ENCODE measurements at regions not wholly inside any gene's neighbourhood (a gene's known extent, or its start where the extent isn't known, plus 50 kb on each side); places are given as distances from the start of the nearest gene placed in this dataset.

- ATAC-seq: peak; percentile 58; the same call in 1 of the 2 replicates
- CTCF ChIA-PET: no interaction called here
Observed at GRCh38 chr9:16337322-16338029, 533.0 kb downstream of the BNC2 start.

GRCh38 chr9:16341177-16341576 is 529.3 kb downstream of the BNC2 start:
- H3K27ac ChIP-seq (ENCODE audit: low read length): no peak overlapping the region
- no peak for ATAC-seq
- BruUV-seq (replicated peaks): no TSS peak
- intact Hi-C loops (cut with micrococcal nuclease; ENCODE audit: unreplicated experiment) (no loop called here), in situ Hi-C loops (cut with HindIII; ENCODE audit: low pct_unique_long_range_greater_than_20kb, low sequenced_read_pairs) (no loop called here)
- no peak overlapping the region for H3K4me3 ChIP-seq (ENCODE audit: low read depth in 2 of 2, low read length in 2 of 2)
- H3K4me1 ChIP-seq (ENCODE audit: control insufficient read depth, insufficient read depth, low read length): no peaks in the 10 kb centered on the region
- POLR2A ChIA-PET: no interaction called here
- DNase-seq (ENCODE audit: low read depth, low spot score): no peak
- no peaks in the 10 kb centered on the region for H3K36me3 ChIP-seq (ENCODE audit: control insufficient read depth, insufficient read depth, low read length)
- no peaks in the 10 kb centered on the region for H3K9me3 ChIP-seq (ENCODE audit: control insufficient read depth, insufficient read depth, low read depth, low read length)
- TF ChIP-seq TCF7L2 (IDR thresholded peaks at IDR 0.05; ENCODE audit: low read depth, low read length): no peak
- TF ChIP-seq SIN3A (IDR thresholded peaks at IDR 0.05; ENCODE audit: borderline replicate concordance, insufficient read depth, low read depth, low read length): no peak
- TF ChIP-seq REST (IDR thresholded peaks at IDR 0.05; ENCODE audit: insufficient read depth in 1 of 2, low read depth in 2 of 2, low read length in 1 of 2): no peak
- TF ChIP-seq POLR2AphosphoS5 (IDR thresholded peaks at IDR 0.05; ENCODE audit: low read depth, low read length): no peak
- no peak for TF ChIP-seq CTCF (IDR thresholded peaks at IDR 0.05)
- H3K27me3 ChIP-seq (ENCODE audit: control insufficient read depth, insufficient read depth, low read length): no peaks in the 10 kb centered on the region
- CTCF ChIA-PET: no interaction called here

More at GRCh38 chr9:16337322-16338029, 533.0 kb downstream of the BNC2 start:
- Histone ChIP-seq H3K9me3 (ENCODE audit: control insufficient read depth, insufficient read depth, low read depth, low read length) (no peaks in the 10 kb centered on the region), H3K4me1 (ENCODE audit: control insufficient read depth, insufficient read depth, low read length) (no peaks in the 10 kb centered on the region), H3K4me3 (ENCODE audit: low read depth in 2 of 2, low read length in 2 of 2) (no peak overlapping the region), H3K36me3 (ENCODE audit: control insufficient read depth, insufficient read depth, low read length) (no peaks in the 10 kb centered on the region), H3K27me3 (ENCODE audit: control insufficient read depth, insufficient read depth, low read length) (no peaks in the 10 kb centered on the region), H3K27ac (ENCODE audit: low read length) (no peak overlapping the region)
- intact Hi-C loops (cut with micrococcal nuclease; ENCODE audit: unreplicated experiment): no loop called here
- no peak for DNase-seq (ENCODE audit: low read depth, low spot score)
- POLR2A ChIA-PET: no interaction called here
- no peak for TF ChIP-seq CTCF (IDR thresholded peaks at IDR 0.05)
- TF ChIP-seq SIN3A (IDR thresholded peaks at IDR 0.05; ENCODE audit: borderline replicate concordance, insufficient read depth, low read depth, low read length): no peak
- TF ChIP-seq REST (IDR thresholded peaks at IDR 0.05; ENCODE audit: insufficient read depth in 1 of 2, low read depth in 2 of 2, low read length in 1 of 2): no peak
- no peak for TF ChIP-seq TCF7L2 (IDR thresholded peaks at IDR 0.05; ENCODE audit: low read depth, low read length)
- no peak for TF ChIP-seq POLR2AphosphoS5 (IDR thresholded peaks at IDR 0.05; ENCODE audit: low read depth, low read length)
- BruUV-seq (replicated peaks): no TSS peak
- in situ Hi-C loops (cut with HindIII; ENCODE audit: low pct_unique_long_range_greater_than_20kb, low sequenced_read_pairs): no loop called here
